ENCODE measurements at regions not wholly inside any gene's neighbourhood (a gene's known extent, or its start where the extent isn't known, plus 50 kb on each side); places are given as distances from the start of the nearest gene placed in this dataset.

DNA sequence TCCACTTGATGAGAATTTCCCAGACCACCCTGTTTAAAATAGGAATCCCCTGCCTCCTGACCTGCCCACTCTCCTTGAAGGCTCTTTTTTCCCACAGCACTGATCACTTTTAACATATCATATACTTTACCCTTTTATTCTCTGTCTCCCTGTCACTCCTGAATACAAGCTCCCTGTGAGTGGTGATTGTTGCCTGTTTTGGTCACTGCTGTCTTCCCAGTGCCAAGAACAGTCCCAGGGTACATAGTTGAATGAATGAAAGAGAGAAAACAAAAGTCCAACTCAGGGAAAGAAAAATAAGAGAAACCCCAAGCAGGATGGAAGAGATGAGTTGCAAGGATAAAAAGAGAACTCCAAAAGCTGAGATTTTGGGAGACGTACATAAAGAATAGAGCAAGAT is 500.3 kb upstream of the LMCD1 start:
- no peak overlapping the region for H3K27ac ChIP-seq (replicated peaks)
- TF ChIP-seq, protein P1, sequence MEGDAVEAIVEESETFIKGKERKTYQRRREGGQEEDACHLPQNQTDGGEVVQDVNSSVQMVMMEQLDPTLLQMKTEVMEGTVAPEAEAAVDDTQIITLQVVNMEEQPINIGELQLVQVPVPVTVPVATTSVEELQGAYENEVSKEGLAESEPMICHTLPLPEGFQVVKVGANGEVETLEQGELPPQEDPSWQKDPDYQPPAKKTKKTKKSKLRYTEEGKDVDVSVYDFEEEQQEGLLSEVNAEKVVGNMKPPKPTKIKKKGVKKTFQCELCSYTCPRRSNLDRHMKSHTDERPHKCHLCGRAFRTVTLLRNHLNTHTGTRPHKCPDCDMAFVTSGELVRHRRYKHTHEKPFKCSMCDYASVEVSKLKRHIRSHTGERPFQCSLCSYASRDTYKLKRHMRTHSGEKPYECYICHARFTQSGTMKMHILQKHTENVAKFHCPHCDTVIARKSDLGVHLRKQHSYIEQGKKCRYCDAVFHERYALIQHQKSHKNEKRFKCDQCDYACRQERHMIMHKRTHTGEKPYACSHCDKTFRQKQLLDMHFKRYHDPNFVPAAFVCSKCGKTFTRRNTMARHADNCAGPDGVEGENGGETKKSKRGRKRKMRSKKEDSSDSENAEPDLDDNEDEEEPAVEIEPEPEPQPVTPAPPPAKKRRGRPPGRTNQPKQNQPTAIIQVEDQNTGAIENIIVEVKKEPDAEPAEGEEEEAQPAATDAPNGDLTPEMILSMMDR (IDR thresholded peaks at IDR 0.05; ENCODE audit: insufficient read depth, low read length) = no peak
- TF ChIP-seq POLR2AphosphoS5 (IDR thresholded peaks at IDR 0.05; ENCODE audit: low read depth) = no peak
- TF ChIP-seq GABPA (IDR thresholded peaks at IDR 0.05; ENCODE audit: low read depth) = no peak
- TF ChIP-seq, protein P2, sequence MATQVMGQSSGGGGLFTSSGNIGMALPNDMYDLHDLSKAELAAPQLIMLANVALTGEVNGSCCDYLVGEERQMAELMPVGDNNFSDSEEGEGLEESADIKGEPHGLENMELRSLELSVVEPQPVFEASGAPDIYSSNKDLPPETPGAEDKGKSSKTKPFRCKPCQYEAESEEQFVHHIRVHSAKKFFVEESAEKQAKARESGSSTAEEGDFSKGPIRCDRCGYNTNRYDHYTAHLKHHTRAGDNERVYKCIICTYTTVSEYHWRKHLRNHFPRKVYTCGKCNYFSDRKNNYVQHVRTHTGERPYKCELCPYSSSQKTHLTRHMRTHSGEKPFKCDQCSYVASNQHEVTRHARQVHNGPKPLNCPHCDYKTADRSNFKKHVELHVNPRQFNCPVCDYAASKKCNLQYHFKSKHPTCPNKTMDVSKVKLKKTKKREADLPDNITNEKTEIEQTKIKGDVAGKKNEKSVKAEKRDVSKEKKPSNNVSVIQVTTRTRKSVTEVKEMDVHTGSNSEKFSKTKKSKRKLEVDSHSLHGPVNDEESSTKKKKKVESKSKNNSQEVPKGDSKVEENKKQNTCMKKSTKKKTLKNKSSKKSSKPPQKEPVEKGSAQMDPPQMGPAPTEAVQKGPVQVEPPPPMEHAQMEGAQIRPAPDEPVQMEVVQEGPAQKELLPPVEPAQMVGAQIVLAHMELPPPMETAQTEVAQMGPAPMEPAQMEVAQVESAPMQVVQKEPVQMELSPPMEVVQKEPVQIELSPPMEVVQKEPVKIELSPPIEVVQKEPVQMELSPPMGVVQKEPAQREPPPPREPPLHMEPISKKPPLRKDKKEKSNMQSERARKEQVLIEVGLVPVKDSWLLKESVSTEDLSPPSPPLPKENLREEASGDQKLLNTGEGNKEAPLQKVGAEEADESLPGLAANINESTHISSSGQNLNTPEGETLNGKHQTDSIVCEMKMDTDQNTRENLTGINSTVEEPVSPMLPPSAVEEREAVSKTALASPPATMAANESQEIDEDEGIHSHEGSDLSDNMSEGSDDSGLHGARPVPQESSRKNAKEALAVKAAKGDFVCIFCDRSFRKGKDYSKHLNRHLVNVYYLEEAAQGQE (IDR thresholded peaks at IDR 0.05; ENCODE audit: insufficient replicate concordance, low read depth) = no peak
- TF ChIP-seq SPI1 (IDR thresholded peaks at IDR 0.05; ENCODE audit: borderline replicate concordance, low read depth) = no peak
- no peak for DNase-seq (ENCODE audit: low read depth in 1 of 2, low spot score in 1 of 2)

DNA sequence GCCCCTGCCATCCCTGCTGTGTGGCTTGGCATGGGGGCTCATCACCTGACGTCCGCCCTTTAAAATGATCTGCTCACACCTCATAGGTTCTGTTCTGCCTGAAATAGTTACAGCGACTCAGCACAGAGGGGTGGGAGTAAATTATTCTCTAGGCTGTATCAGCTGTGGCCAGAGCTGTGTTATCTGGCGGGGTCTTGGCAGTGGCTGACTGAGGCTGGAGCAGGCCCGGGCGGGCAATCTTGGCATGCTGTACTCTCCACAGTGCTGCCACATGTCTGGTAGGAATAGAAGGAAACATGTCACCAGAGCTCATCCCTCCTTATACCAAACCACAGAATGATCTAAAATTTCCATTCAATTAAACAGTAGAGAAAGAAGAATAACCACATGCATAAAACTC is 499.9 kb upstream of the LMCD1 start:
- DNase-seq (ENCODE audit: low read depth in 1 of 2, low spot score in 1 of 2) = no peak
- TF ChIP-seq SPI1 (IDR thresholded peaks at IDR 0.05; ENCODE audit: borderline replicate concordance, low read depth) (no peak), POLR2AphosphoS5 (IDR thresholded peaks at IDR 0.05; ENCODE audit: low read depth) (no peak), GABPA (IDR thresholded peaks at IDR 0.05; ENCODE audit: low read depth) (no peak)
- TF ChIP-seq, protein P2 (IDR thresholded peaks at IDR 0.05; ENCODE audit: insufficient replicate concordance, low read depth) = no peak
- TF ChIP-seq, protein P1 (IDR thresholded peaks at IDR 0.05; ENCODE audit: insufficient read depth, low read length) = no peak

More for the DNA sequence above, 500.3 kb upstream of the LMCD1 start:
- H3K27me3 ChIP-seq (ENCODE audit: insufficient read depth, poor library complexity, severe bottlenecking) = no peaks in the 10 kb centered on the region
- H3K4me3 ChIP-seq (replicated peaks; ENCODE audit: insufficient read depth, low read length) = no peak overlapping the region

DNA sequence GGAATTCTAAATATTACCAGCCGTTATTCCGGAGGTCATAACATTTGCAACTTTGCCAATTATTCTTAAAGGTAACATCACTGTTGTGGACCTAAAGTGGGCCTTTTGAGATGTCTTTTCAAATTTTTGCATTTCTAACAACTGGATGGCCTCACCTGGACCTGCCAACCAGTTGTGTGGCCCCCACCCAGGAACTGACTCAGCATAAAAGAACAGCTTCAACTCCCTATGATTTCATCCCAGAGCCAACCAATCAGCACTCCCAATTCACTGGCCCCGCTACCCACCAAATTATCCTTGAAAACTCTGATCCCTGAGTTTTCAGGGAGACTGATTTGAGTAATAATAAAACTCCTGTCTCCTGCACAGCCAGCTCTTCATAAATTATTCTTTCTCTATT is 489.7 kb upstream of the LMCD1 start:
- Histone ChIP-seq H3K27ac (replicated peaks) (no peak overlapping the region), H3K27me3 (ENCODE audit: insufficient read depth, poor library complexity, severe bottlenecking) (no peaks in the 10 kb centered on the region), H3K4me3 (replicated peaks; ENCODE audit: insufficient read depth, low read length) (no peak overlapping the region)
- no peak for DNase-seq (ENCODE audit: low read depth in 1 of 2, low spot score in 1 of 2)
- TF ChIP-seq POLR2AphosphoS5 (IDR thresholded peaks at IDR 0.05; ENCODE audit: low read depth) = no peak
- no peak for TF ChIP-seq SPI1 (IDR thresholded peaks at IDR 0.05; ENCODE audit: borderline replicate concordance, low read depth)
- TF ChIP-seq, protein P2 (IDR thresholded peaks at IDR 0.05; ENCODE audit: insufficient replicate concordance, low read depth) = no peak
- TF ChIP-seq, protein P1 (IDR thresholded peaks at IDR 0.05; ENCODE audit: insufficient read depth, low read length) = no peak
- TF ChIP-seq GABPA (IDR thresholded peaks at IDR 0.05; ENCODE audit: low read depth) = no peak

More for the DNA sequence above, 499.9 kb upstream of the LMCD1 start:
- no peak overlapping the region for H3K4me3 ChIP-seq (replicated peaks; ENCODE audit: insufficient read depth, low read length)
- no peak overlapping the region for H3K27ac ChIP-seq (replicated peaks)
- H3K27me3 ChIP-seq (ENCODE audit: insufficient read depth, poor library complexity, severe bottlenecking) = no peaks in the 10 kb centered on the region

Data from HL-60 (cell line).